GM19324 (cell line): ENCODE measurements at regions not wholly inside any gene's neighbourhood (a gene's known extent, or its start where the extent isn't known, plus 50 kb on each side); places are given as distances from the start of the nearest gene placed in this dataset.
"Not testable (repeated sequence)": the region's sequence is repeated elsewhere in the genome, so short reads cannot be mapped to it uniquely, and the experiment has no call there.

Experiments used
- ATAC-seq: cut with Tn5 transposase; IDR thresholded peaks from one replicate; pipeline ENCODE4 v1.9.1; 2021; ENCODE audit warnings: mild to moderate bottlenecking, moderate library complexity; ENCODE audit not compliant: unreplicated experiment, low FRiP score

DNA sequence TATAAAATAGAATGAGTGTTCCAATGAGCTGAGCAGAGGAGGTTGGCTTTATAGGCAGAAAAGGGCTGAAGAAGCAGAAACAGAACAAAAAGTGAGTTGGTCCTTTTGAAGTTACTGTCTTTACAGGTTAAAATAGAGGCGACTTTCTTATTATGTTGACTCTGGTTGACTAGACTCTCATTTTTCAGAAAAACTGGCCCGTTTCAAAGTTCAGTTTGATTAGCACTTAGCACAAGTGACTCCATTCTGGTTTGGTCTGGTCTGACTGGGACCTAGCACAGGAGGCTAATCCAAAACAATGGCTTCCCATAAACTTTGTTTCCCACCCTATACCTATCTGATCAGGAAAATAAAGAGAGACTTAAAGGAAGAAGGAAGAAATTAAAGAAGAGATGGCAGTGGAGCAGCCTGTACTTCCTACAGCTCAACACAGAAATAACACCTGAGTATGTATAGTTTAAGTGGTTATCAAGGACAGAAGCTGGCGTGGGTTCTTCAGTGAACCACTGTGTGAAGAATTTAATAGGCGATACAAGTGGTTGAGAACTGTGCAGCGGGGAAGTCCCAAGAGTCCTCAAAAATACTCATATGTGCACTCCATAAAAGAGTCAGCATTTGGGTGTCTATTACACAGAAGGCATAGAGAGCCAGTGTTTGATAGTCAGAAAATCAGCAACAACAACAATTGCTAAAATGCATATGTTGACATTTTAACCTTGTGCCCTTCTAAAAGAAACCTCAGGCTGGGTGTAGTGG, 554.8 kb upstream of the HTR2C start:
- no peak for ATAC-seq

DNA sequence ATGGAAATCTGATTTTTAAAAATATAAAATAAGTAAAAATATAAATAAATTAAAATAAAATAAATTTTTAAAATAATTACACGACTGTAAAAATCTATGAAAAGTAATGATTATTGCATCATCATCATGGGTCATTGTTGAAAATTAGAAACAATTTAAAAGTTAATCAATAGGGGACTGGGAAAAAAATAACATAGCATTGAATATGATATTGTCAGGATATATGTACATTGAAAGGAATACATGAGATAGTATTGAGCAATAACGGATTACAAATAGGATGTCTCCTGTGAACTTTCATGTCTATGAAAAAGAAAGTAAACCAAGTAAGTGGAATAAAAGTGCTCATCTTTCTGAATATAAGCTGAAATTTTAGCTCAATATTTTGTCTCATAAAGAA, 566.8 kb upstream of the HTR2C start:
- ATAC-seq, result no peak

DNA sequence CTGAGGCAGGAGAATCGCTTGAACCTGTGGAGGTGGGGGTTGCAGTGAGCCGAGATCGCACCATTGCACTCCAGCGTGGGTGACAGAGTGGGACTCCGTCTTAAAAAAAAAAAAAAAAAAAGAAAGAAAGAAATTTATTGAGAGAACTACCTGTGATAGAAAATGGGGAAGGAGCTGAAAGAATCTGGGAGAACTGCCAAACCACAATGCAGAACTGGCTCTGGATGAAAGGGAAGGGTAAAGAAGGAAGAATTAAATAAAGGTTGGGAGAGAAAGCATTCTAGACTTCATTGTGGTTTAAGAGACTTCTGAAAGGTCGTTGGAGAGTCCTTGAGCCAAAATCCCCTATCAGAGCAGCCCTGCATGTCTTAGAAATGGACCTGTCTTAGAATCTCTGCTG, 567.9 kb upstream of the HTR2C start:
- no peak for ATAC-seq

DNA sequence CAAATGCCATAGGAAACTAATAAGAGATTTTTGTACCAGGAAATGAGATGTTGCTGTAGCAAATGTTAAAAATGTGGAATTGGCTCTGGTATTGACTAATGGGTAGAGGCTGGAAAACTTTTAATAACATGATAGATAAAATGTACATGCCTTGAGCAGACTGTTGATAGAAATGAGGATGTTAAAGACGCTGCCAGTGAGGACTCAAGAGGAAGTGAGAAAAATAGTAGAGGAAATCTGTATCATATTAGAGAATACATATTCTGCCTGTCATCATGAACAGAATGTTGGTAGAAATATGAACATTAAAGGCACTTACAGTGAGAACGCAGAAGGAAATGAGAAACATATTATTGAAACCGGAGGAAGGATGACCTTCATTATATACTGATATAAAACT, 577.2 kb upstream of the HTR2C start:
- no peak for ATAC-seq

DNA sequence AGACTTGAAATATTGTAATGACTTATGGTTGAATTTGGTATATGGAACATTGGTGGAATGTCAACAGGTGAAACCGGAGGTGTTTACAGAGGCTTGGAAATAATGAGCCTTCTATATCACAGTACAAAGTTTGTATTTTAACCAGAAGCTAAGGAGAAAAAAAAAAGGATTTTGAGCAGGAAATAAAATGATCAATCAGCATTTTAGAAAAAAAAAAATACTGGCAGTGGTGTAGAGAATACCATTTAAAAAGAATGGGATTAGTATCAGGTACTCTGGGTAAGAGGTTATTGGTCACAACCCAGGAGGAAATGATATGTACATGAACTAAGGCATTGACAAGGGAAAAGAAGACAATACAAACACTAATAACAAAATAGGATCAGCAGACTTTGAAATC, 587.1 kb upstream of the HTR2C start:
- no peak for ATAC-seq

DNA sequence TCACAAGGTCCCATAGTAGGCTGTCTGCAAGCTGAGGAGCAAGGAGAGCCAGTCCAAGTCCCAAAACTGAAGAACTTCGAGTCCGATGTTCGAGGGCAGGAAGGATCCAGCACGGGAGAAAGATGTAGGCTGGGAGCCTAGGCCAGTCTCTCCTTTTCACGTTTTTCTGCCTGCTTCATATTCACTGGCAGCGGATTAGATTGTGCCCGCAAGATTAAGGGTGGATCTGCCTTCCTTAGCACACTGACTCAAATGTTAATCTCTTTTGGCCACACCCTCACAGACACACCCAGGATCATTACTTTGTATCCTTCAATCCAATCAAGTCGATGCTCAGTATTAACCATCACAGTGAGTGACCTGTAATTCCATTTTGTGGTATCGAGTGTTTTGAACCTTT, 592.2 kb upstream of the HTR2C start:
- not testable (repeated sequence) for ATAC-seq

DNA sequence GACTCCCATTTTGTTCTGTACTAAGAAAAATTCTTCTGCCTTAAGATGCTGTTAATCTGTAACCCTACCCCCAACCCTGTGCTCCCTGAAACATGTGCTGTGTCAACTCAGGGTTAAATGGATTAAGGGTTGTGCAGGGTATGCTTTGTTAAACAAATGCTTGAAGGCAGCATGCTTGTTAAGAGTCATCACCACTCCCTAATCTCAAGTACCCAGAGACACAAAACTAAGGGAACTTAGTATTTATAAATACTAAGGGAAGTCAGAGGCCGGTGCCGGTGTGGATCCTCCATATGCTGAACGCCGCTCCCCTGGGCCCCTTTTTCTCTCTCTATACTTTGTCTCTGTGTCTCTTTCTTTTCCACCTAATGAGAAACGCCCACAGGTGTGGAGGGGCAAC, 593.2 kb upstream of the HTR2C start:
- not testable (repeated sequence) for ATAC-seq

DNA sequence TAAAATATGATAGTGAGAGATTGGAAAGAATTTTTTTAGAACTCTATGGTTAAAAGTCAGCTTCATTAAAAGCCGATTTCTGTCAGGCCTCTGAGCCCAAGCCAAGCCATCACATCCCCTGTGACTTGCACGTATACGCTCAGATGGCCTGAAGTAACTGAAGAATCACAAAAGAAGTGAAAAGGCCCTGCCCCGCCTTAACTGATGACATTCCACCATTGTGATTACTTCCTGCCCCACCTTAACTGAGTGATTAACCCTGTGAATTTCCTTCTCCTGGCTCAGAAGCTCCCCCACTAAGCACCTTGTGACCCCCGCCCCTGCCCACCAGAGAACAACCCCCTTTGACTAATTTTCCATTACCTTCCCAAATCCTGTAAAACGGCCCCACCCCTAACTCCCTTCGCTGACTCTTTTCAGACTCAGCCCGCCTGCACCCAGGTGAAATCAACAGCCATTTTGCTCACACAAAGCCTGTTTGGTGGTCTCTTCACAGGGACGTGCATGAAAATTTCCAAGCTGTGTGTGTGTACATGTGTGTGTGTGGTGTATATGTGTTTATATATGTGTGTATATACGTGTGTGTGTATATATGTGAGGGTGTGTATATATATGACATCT, 595.5 kb upstream of the HTR2C start:
- ATAC-seq, result not testable (repeated sequence)

DNA sequence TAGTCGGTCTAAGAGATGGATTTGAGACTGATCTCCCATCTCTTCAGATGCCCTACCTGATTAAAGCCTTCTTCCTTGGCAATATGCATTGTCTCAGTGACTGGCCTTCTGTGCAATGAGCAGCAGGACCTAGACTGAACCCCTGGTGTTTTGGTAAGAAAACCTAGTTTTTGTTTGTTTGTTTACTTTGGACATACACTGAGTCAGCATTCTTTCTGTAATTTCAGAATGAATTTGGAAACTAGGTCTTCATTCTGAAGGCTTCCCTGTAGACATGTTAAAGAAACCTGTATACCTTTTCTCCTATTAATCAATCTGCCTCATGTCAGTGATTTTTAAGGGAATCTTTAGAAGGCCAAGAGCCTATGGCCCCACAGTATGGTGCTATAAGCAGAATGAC, 597.5 kb upstream of the HTR2C start:
- no peak for ATAC-seq

DNA sequence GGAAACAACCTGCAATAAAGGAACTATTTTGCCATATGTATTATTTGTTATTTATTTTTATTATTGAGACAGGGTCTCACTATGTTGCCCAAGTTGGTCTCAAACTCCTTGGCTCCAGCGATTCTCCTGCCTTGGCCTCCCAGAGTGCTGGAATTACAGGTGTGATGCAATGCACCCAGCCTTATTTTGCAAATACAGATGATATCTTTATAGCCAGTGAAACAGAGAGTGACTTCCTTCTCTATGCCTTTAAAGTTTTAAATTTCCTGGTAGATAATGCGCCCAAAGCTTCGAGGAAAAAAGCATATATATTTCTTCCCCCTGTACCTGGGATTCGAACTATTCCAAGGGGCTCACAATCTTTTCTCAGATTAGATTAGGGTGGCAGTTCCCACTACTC, 601.1 kb upstream of the HTR2C start:
- ATAC-seq, result no peak

DNA sequence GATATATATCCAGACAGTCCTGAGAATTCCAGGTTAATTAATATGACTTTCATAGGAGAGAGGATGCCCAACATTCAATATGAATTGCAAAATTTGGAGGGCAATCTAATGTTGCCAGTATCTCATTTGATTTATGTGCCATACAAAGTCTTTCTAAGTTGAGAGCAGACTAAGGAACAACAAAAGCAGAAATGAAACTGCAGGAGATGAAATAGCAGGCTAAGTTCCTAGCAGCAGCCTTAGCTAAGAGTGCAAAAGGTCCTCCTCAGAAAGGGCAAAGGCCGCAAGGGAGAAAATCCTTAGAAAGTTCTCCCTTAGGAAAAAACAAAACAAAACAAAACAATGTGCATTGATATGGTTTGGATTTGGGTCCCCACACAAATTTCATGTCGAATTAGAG, 602.9 kb upstream of the HTR2C start:
- no peak for ATAC-seq

DNA sequence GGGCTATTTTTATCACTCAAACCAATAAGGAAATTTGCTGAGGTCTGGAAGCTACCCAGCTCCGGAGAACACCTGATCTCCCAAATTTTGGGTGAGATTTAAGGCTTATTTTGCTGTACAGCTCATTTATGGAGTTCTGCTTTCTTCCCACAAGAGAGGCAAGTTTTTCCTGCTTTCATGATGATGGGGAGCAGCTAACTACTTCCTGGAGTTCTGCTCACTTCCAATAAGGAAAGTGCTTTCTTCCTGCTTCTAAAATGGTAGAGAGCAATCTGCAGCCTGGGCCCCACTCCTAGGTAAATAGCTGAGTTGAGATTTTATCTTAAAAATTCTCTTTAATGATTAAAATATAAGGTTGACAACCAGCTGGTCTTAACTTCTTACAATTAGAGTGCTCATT, 606.0 kb upstream of the HTR2C start:
- no peak for ATAC-seq

DNA sequence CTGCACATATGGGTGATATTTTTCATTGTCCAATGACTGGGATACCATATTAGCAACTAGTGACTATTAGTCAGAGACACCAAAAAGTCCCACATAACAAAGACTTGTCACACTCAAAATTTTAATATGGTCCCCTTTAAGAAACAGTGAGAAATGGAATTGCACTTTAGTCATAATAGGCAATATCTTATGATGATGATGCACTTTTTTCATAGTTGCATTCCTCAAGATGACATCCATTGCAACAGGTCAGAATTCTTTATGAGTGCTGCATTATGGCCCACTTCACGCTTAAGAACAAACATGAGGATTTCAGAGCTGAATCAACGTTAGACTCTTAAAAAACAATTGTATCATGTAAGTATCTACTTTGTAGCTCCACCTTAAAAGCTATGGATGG, 608.4 kb upstream of the HTR2C start:
- no peak for ATAC-seq

DNA sequence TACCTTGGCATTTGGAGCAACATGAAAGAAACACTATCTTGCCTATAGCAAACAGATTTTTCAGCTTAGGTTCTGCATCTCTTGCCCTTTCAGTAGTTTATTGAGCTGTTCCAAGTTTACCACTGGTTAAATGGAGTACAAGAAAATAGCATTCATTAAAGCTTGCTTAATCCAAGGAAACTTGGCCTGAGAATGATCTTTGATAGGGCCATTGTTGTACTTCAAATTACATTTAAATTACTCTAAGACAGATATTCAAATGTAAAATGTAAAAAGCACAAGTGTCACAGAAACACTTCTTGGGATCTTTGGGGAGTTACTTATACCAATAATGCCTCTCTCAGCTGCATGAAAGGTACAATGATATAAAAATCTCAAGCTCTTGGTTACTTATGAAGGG, 609.0 kb upstream of the HTR2C start:
- ATAC-seq, result no peak

DNA sequence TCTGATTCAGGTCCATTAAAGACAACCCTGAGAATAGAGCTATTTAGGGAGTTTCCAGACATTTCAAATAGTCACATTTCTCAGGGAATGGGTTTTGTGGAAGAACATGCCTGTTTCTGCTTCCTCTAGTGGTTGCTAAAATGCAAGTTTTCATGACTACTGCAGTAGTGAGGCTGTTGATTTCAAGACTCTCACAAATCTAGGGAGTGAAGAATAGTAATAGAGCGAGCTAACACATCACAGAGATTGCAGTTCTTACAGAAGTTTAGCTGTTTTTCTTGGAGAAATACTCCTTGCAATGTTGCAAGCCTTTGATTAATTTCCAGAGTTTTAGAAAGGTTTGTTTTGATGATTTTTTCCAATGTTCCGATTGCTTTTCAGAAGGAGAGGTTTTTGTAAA, 610.2 kb upstream of the HTR2C start:
- ATAC-seq, result no peak

DNA sequence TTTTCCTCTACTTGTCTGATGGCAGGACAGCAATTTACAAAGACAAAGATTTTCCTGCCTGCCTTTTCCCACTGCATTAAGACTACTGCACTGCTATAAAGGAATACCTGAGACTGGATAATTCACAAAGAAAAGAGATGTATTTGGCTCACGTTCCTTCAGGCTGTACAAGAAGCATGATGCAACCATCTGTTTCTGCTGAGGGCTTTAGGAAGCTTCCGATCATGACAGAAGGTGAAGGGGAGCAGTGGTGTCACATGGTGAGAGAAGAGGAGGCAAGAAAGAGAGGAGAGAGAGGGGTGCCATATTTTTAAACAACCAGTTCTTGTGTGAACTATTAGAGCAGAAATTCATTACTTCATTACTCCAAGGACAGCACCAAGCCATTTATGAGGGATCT, 617.1 kb upstream of the HTR2C start:
- no peak for ATAC-seq

DNA sequence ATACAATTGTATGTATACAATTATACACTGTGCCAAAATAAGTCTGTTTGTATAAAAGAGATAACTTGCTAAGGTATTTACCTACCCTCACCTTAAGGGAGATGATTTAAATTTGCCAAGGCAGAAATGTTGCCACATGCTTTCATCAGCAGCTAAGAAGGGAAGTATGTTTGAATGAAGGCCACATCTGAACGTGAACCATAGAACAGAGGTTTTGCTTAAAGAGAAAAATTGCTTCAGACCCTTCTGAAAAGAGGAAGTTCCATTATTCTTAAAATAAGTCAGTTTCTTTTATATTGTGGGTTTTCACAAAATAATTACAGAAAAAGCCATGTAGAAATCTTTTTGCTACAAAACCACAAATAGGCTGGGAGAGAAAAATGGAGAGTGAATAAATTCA, 621.5 kb upstream of the HTR2C start:
- ATAC-seq, result no peak

DNA sequence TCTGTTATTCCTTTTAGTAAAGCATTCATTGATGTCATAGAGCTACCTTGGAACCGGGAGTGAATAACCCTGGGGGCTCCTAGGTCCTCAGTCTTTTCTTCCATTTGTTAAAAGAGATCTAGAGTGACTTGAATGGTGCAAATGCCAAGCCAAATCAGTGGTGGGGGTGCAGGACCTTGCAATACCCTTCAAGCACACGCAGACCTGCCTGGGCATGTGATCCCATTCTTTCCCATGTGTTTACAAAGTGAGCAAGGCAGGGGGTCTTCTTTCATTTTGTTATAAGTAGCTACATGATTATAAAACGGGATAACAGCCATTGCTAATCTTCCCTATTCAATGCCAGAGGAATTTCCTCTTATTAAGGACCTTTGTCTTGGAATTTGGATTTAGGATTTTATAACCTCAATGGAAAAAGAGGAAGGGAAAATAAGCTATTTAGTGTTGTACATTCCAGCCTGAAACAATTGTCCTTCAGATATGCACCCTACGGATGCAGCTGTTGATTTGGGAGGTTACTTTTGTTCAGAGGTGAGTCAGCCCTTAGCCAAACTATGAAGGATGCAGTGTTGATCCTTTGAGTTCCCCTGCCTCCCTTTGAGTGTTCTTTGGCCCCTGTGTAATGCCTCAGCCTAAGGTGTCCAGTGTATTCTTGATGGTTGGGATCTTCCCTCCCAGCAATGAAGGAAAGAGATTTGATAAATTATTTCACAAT, 623.8 kb upstream of the HTR2C start:
- no peak for ATAC-seq

DNA sequence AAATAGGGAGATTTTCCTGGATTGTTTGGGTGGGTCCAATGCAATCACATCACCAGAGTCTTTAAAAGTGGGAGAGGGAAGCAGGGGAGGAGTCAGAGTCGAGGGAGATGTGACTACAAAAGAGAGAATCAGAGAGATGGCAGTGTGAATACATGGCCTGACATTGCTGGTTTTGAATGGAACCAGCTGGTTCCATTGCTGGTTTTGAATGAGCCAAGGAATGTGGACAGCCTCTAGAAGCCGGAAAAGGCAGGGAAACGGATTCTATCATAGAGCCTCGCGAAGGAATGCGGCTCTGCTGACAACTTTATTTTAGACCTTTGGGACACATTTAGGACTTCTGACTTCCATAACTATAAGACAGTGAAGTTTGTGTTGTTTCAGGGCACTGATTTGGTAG, 627.0 kb upstream of the HTR2C start:
- ATAC-seq, result no peak

DNA sequence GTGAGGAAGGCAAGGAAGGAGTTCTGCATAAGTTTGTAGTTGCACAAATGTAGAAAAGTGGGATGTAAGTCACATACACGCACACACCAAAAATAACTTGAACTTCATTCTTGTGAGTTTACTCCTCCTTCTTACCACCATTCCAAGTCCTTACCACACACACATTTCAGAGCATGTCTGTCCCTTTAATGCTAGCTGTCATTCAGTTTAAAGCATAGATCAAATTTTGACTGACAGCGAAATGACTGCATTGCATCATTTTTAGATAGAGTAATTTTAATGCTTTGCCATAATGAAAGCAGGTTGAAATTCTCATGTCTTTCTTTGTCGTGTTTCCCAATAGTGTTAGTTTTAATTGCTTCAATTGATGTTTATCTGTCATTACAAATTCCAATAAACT, 629.6 kb upstream of the HTR2C start:
- ATAC-seq, result no peak

DNA sequence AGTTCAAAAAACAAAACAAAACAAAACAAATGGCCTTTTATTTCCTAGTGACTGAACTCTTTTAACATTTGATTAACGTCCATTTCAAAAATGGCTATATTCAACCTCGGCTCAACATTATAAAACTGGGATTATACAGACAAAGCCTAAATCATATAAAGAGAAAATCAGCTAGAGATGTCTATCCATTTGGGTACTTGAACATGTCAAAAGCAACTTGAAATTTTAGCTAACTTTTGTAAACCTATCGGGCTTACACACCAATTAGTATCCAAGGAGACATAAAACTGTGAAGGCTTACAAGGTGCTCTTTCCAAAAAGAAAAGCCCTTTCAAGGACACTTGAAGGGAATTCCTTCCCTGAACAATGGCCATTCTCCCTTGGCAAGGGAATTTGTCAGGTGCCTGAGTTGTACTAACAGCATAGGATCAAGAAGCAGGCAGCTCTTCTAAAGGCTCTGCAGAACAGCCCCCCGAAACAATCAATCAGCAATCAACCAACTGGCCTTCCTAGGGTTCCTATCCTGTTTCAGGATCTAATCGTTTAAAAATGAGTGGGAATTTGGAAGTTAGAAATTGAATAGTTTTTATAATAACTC, 633.7 kb upstream of the HTR2C start:
- no peak for ATAC-seq

DNA sequence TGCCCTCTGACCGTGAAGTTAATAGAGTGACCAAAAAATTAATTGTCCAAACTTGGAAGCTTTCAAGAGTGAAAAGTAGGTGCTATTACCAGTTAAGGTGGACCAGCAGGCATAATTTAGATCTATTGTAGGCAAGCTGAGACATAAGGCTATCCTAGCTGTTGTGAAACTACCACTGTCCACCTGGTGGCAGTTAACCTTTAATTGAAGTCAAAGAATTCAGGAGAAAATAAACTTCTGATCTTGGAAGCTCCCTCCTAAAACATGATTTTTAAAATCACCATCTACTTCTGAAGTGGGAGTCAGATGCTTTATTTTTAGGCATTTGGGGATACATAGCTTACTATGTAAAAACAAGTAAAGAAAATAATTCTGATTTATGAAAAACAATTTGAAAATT, 636.3 kb upstream of the HTR2C start:
- no peak for ATAC-seq
